A673 (cell line): ENCODE measurements at regions not wholly inside any gene's neighbourhood (a gene's known extent, or its start where the extent isn't known, plus 50 kb on each side); places are given as distances from the start of the nearest gene placed in this dataset.

Experiments
- BruUV-seq: library from RNA; stranded (reverse); fragments of 400-500 nt; replicated peaks from 2 replicates; lab custom pipeline; 2021; lab: Mats Ljungman, UMichigan
- CTCF ChIA-PET: fragments of 300-600 bp; sonication (Branson Sonifier 250); formaldehyde crosslinking; loops from one replicate; lab custom pipeline; 2022; ENCODE audit warnings: antibody characterized with exemption; lab: Charles Lee
- POLR2A ChIA-PET: fragments of 300-600 bp; sonication (Branson Sonifier 250); formaldehyde crosslinking; loops from one replicate; lab custom pipeline; 2022; ENCODE audit warnings: antibody characterized with exemption; ENCODE audit not compliant: low non-redundant PET; lab: Charles Lee
- DNase-seq: peaks from one replicate; pipeline ENCODE4 v3.0.0-alpha.2; 2015; ENCODE audit warnings: low spot score
- H3K27ac ChIP-seq: fragments of 200-600 bp; sonication (generic); 2 replicates; pipeline ENCODE4 v1.5.1; 2016; ENCODE audit warnings: mixed run types, low read depth, mild to moderate bottlenecking, mixed read lengths, antibody characterized with exemption, low read length; ENCODE audit not compliant: poor library complexity, severe bottlenecking
- H3K27me3 ChIP-seq: fragments of 200-600 bp; sonication (generic); replicated peaks from 2 replicates; pipeline ENCODE4 v1.6.1; 2017; ENCODE audit warnings: mixed run types, low read depth, mild to moderate bottlenecking, mixed read lengths, antibody characterized with exemption, low read length; ENCODE audit not compliant: insufficient read depth, poor library complexity
- H3K36me3 ChIP-seq: fragments of 200-600 bp; sonication (generic); 2 replicates; pipeline ENCODE4 v1.6.1; 2016; ENCODE audit warnings: mixed run types, mild to moderate bottlenecking, mixed read lengths, antibody characterized with exemption, low read length; ENCODE audit not compliant: insufficient read depth, poor library complexity, severe bottlenecking
- H3K4me1 ChIP-seq: fragments of 200-600 bp; sonication (generic); 2 replicates; pipeline ENCODE4 v1.6.1; 2017; ENCODE audit warnings: mixed run types, mild to moderate bottlenecking, mixed read lengths, antibody characterized with exemption, low read length; ENCODE audit not compliant: insufficient read depth, poor library complexity, severe bottlenecking
- H3K4me3 ChIP-seq: fragments of 200-600 bp; sonication (generic); 2 replicates; pipeline ENCODE4 v1.5.1; 2016; ENCODE audit warnings: low read depth, mixed run types, mild to moderate bottlenecking, mixed read lengths, low read length; ENCODE audit not compliant: poor library complexity, severe bottlenecking
- H3K9me3 ChIP-seq: fragments of 200-600 bp; sonication (generic); 2 replicates; pipeline ENCODE4 v1.6.1; 2016; ENCODE audit warnings: mixed run types, low read depth, mild to moderate bottlenecking, mixed read lengths, antibody characterized with exemption, low read length; ENCODE audit not compliant: poor library complexity, severe bottlenecking
- CTCF ChIP-seq: fragments of 300-800, 200-600 bp; sonication (generic); conservative IDR thresholded peaks from 2 replicates; pipeline ENCODE4 v1.5.1; 2017; ENCODE audit warnings: low read depth, mild to moderate bottlenecking, antibody characterized with exemption, low read length, moderate library complexity, mixed read lengths
- EZH2 ChIP-seq: fragments of 200-600 bp; sonication (generic); IDR thresholded peaks from 2 replicates; pipeline ENCODE4 v1.6.1; 2017; ENCODE audit warnings: borderline replicate concordance, low read depth, mild to moderate bottlenecking, mixed read lengths, antibody characterized with exemption, low read length; ENCODE audit not compliant: poor library complexity, severe bottlenecking
- intact Hi-C: fragments of 100-400 bp; cut with micrococcal nuclease; formaldehyde crosslinking; loops from one replicate; pipeline ENCODE4 v1.10.0; 2022; ENCODE audit not compliant: unreplicated experiment

DNA sequence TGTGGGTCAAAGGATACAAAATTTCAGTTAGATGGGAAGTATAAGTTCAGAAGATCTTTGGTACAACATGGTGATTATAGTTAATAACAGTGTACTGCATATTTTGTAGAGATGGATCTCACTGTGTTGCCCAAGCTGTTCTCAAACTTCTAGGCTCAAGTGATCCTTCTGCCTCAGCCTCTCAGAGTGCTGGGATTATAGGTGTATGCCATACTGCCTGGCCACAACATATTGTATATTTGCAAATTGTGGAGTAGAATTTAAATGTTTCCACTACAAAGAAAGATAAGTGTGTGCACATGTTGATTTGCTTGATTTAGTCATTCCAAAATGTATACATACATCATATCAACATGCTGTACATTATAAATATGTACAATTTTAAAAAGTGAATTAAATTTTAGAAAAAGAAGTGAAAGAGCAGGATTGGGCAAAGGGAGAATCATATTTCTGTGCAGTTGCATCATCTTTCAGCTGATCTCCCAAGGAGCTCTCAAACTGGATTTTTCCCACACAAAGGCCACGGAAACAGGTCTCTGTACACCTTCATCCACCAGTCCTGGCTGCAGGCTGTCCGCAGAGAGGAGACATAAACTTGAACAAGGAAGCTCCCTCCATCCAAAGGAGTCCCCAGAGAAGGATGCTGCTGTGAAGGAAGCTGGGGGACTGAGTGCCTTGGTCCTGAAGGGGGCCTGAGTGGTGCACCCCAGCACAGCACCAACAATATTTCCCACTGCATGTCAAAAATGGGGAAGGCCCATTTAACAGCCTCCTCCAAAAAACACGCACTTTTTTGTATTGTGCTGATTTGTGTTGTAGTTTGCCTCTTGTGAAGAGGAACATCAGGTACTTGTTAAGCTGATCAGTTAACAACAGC, 217.1 kb upstream of the GHITM start:
- CTCF ChIA-PET = no interaction called here
- H3K4me3 ChIP-seq = no peak overlapping the region
- H3K9me3 ChIP-seq = no peaks in the 10 kb centered on the region
- POLR2A ChIA-PET = no interaction called here
- DNase-seq = no peak
- H3K36me3 ChIP-seq = no peaks in the 10 kb centered on the region
- no peak for TF ChIP-seq EZH2
- no peak for TF ChIP-seq CTCF
- intact Hi-C loops = no loop called here
- H3K27ac ChIP-seq = no peak overlapping the region
- peaks cover 4% of the 10 kb centered on the region for H3K27me3 ChIP-seq
- H3K4me1 ChIP-seq = peaks cover 5% of the 10 kb centered on the region
- BruUV-seq = no TSS peak

DNA sequence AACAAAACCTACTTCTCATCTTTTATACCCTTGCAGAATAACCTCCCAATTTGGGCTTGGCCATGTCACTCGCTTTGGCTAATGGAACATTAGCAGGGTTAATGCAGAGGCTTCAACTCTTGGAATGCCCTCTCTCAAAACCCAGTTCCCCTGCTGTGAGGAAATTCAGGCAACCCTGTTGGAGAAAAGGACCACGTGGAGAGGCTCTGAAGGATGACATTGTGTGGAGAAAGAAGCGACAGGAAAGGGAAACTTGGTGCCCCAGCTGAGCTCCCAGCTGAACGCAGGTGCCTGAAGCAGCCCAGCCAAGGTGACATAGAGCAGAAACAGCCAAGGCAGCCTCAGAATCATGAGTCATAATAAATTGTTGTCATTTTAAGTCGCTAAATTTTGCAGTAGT, 214.2 kb upstream of the GHITM start:
- BruUV-seq = no TSS peak
- TF ChIP-seq EZH2 = no peak
- no peak for TF ChIP-seq CTCF
- CTCF ChIA-PET = no interaction called here
- intact Hi-C loops = no loop called here
- Histone ChIP-seq H3K27me3 (peaks cover 4% of the 10 kb centered on the region), H3K36me3 (no peaks in the 10 kb centered on the region), H3K4me3 (no peak overlapping the region), H3K9me3 (no peaks in the 10 kb centered on the region), H3K27ac (no peak overlapping the region), H3K4me1 (no peaks in the 10 kb centered on the region)
- no peak for DNase-seq
- POLR2A ChIA-PET = no interaction called here

GRCh38 chr10:83926606-83927005, 212.7 kb upstream of the GHITM start:
- no peak overlapping the region for H3K4me3 ChIP-seq
- TF ChIP-seq EZH2 (no peak), CTCF (no peak)
- H3K27me3 ChIP-seq = peaks cover 4% of the 10 kb centered on the region
- intact Hi-C loops = no loop called here
- no peak for DNase-seq
- no peaks in the 10 kb centered on the region for H3K36me3 ChIP-seq
- POLR2A ChIA-PET = no interaction called here
- CTCF ChIA-PET = no interaction called here
- no peaks in the 10 kb centered on the region for H3K4me1 ChIP-seq
- H3K9me3 ChIP-seq = no peaks in the 10 kb centered on the region
- no TSS peak for BruUV-seq
- H3K27ac ChIP-seq = no peak overlapping the region
